A172 (cell line): ENCODE measurements at regions not wholly inside any gene's neighbourhood (a gene's known extent, or its start where the extent isn't known, plus 50 kb on each side); places are given as distances from the start of the nearest gene placed in this dataset.
A peak's percentile ranks its signal among the peaks of the same experiment; 100 is the strongest.

ENCODE experiments used
- DNase-seq: peaks from one replicate; pipeline ENCODE4 v3.0.0-alpha.2; 2015; ENCODE audit warnings: low spot score

GRCh38 chr3:34183114-34183513 is 384.7 kb downstream of the PDCD6IP start:
- DNase-seq, result no peak

- no peak for DNase-seq
Observed at GRCh38 chr3:34183611-34184340, 385.3 kb downstream of the PDCD6IP start.

- no peak for DNase-seq
Observed at GRCh38 chr3:34185301-34185700, 386.9 kb downstream of the PDCD6IP start.

- no peak for DNase-seq
Observed at GRCh38 chr3:34189133-34189532, 390.7 kb downstream of the PDCD6IP start.

- no peak for DNase-seq
Observed at GRCh38 chr3:34196914-34197313, 398.5 kb downstream of the PDCD6IP start.

GRCh38 chr3:34198309-34198708 is 399.9 kb downstream of the PDCD6IP start:
- no peak for DNase-seq

GRCh38 chr3:34200576-34200975 is 402.1 kb downstream of the PDCD6IP start:
- DNase-seq, result no peak

GRCh38 chr3:34202975-34203374 is 404.5 kb downstream of the PDCD6IP start:
- DNase-seq, result no peak

- no peak for DNase-seq
Observed at GRCh38 chr3:34203386-34203785, 405.0 kb downstream of the PDCD6IP start.

GRCh38 chr3:34207002-34207401 is 408.6 kb downstream of the PDCD6IP start:
- DNase-seq, result peak; percentile 77

GRCh38 chr3:34207806-34208205 is 409.4 kb downstream of the PDCD6IP start:
- DNase-seq, result peak; percentile 61

- DNase-seq, result peak; percentile 48
Observed at GRCh38 chr3:34212175-34212574, 413.7 kb downstream of the PDCD6IP start.

- DNase-seq, result no peak
Observed at GRCh38 chr3:34212656-34213055, 414.2 kb downstream of the PDCD6IP start.

GRCh38 chr3:34213478-34213877 is 415.0 kb downstream of the PDCD6IP start:
- no peak for DNase-seq

- no peak for DNase-seq
Observed at GRCh38 chr3:34216711-34217335, 418.4 kb downstream of the PDCD6IP start.

GRCh38 chr3:34218706-34219385 is 420.4 kb downstream of the PDCD6IP start:
- DNase-seq, result no peak

- DNase-seq, result no peak
Observed at GRCh38 chr3:34219556-34219955, 421.1 kb downstream of the PDCD6IP start.

- no peak for DNase-seq
Observed at GRCh38 chr3:34225821-34226366, 427.5 kb downstream of the PDCD6IP start.

GRCh38 chr3:34229876-34230275 is 431.4 kb downstream of the PDCD6IP start:
- DNase-seq, result no peak

- DNase-seq, result no peak
Observed at GRCh38 chr3:34235096-34235495, 436.7 kb downstream of the PDCD6IP start.

GRCh38 chr3:34237946-34238345 is 439.5 kb downstream of the PDCD6IP start:
- DNase-seq, result peak; percentile 25

GRCh38 chr3:34238407-34238806 is 440.0 kb downstream of the PDCD6IP start:
- DNase-seq, result no peak

GRCh38 chr3:34239287-34239686 is 440.9 kb downstream of the PDCD6IP start:
- no peak for DNase-seq
